Stomach (tissue), 8 donors: ENCODE measurements at regions not wholly inside any gene's neighbourhood (a gene's known extent, or its start where the extent isn't known, plus 50 kb on each side); places are given as distances from the start of the nearest gene placed in this dataset.

Experiments used
- DNase-seq, 2 donors: peaks; one replicate each; pipeline versions ENCODE4 v3.0.0 to v3.0.0-alpha.2; 2013 to 2019
- H3K27ac ChIP-seq, 5 donors: fragments of 200-600 bp in 4 of 5; sonication (generic) in 4 of 5; one replicate each; pipeline ENCODE4 v1.5.1; 2013 to 2019; ENCODE audit warnings: mild to moderate bottlenecking in 1 of 5, moderate library complexity in 1 of 5
- H3K27me3 ChIP-seq, 3 donors: fragments of 200-600 bp; sonication (generic); one replicate each; pipeline ENCODE4 v1.5.1; 2017 to 2019; ENCODE audit warnings: mixed run types in 1 of 3
- H3K36me3 ChIP-seq, 4 donors: fragments of 200-600 bp; sonication (generic); 1 replicate in 3 of 4; 2 replicates in 1 of 4; pipeline ENCODE4 v1.5.1; 2016 to 2019
- H3K4me1 ChIP-seq, 4 donors: fragments of 200-600 bp; sonication (generic); one replicate each; pipeline ENCODE4 v1.5.1; 2016 to 2019
- H3K4me3 ChIP-seq, 4 donors: fragments of 200-600 bp; sonication (generic) in 3 of 4; one replicate each; pipeline ENCODE4 v1.5.1; 2016 to 2019; ENCODE audit warnings: mild to moderate bottlenecking in 1 of 4
- H3K9me3 ChIP-seq, 4 donors: fragments of 200-600 bp; sonication (generic); one replicate each; pipeline ENCODE4 v1.5.1; 2016 to 2019
- EP300 ChIP-seq: sonication (generic); formaldehyde crosslinking; IDR thresholded peaks from one replicate; pipeline ENCODE4 v1.6.1; 2017; ENCODE audit warnings: antibody characterized with exemption
- POLR2A ChIP-seq, 4 donors: fragments of 450-650 bp; IDR thresholded peaks; one replicate each; pipeline ENCODE4 v1.6.1; 2016; ENCODE audit warnings: antibody characterized with exemption in 4 of 4, control low read depth in 2 of 4, mild to moderate bottlenecking in 1 of 4, moderate library complexity in 1 of 4
- POLR2AphosphoS5 ChIP-seq, 3 donors: sonication (generic); formaldehyde crosslinking; IDR thresholded peaks; one replicate each; pipeline ENCODE4 v1.6.1; 2016; ENCODE audit warnings: antibody characterized with exemption in 3 of 3
- WGBS, 5 donors: extraction: QIAGEN DNeasy Blood & Tissue Kit in 3 of 5; methylation state at CpG; one replicate each; pipeline versions ENCODE4 v1.1.5 to v1.1.7; 2013 to 2018; 5-methylcytosine and 5-hydroxymethylcytosine counted together
- intact Hi-C: fragments of 100-400 bp; cut with DNase I; formaldehyde crosslinking; loops from one replicate; pipeline ENCODE4 v1.15.1; 2023; ENCODE audit warnings: low total_unique reads
- TF ChIP-seq, protein P1 (sequence below), 7 experiments: fragments of 450-650 bp in 4 of 7; fragments of 200-600 bp in 3 of 7; sonication (generic) in 3 of 7; IDR thresholded peaks; one replicate each; pipeline ENCODE4 v1.5.1; 2016 to 2019; ENCODE audit warnings: antibody characterized with exemption in 7 of 7, control low read depth in 2 of 7, mild to moderate bottlenecking in 1 of 7
- donor health status: healthy with polysubstance abuse.
- donor health status: Bipolar disorder and iron deficiency.
- donor health status: healthy.

DNA sequence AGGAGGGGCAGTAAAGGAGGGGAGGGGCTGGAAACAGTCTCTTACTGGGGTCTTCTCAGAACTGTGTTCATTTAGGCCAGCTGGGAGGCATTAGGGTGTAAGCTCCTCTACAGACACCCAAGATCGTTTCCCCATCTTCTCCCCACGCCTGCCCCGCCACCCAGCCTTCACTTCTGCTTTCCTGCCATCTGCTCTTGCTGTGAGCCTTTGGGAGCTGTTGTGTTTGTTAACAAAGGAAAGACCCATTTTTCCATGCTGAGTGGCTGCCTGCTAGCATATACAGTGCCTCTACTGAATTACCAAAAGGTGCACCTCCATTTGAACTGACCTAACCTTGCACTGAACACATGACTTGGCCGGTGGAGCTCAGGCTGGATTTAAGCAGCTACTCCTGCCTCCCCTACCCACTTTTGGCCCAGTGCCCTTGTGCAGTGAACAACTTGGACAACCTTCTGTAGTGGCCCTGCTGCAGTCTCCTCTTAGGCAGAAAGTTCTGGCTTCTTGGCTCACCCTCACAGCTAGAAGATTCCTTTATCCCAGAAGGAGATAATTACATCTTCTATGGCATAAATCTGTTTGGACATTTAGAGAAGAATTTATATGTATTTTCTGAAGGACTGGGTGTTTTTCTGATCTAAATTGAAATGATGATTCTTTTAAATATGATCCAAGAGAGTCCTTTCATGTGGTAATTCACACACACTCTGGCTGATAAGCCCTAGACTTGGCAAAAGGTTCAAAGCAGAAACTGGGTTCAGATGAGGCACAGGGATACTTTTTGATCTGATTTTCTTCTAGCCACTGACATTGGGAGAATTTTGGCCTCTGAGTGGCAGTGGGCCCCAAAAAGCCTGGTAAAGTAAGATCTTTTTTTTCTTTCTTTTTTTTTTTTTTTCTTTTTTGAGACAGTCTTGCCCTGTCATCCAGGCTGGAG lies 81.9 kb upstream of the HNF1B start:
- no peak for DNase-seq
- WGBS, 5 donors = 64 to 83% (median 73%) methylated on average over 4 of the region's 4 CpGs

DNA sequence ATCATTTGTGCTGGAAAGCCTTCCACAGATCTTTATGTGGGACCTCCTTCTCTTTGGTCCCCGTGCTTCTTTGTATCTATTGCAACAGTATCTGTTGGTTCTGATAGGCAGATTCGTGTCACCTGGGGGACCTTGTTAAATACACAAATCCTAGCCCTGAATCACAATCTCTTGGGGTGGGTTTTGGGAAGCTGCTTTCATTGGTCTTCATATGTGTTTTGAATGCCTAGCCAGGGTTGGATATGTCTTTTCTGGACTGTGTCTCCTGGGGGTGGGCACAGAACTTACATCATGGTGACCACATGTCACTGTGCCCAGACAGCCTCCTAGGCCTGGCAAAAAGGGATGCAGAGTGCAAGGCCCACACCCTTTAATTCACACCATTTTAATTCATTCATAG lies 81.0 kb upstream of the HNF1B start:
- TF ChIP-seq POLR2A (IDR thresholded peaks at IDR 0.05) (no peak), POLR2AphosphoS5 (IDR thresholded peaks at IDR 0.05) (no peak), EP300 (no peak)
- TF ChIP-seq, protein P1, sequence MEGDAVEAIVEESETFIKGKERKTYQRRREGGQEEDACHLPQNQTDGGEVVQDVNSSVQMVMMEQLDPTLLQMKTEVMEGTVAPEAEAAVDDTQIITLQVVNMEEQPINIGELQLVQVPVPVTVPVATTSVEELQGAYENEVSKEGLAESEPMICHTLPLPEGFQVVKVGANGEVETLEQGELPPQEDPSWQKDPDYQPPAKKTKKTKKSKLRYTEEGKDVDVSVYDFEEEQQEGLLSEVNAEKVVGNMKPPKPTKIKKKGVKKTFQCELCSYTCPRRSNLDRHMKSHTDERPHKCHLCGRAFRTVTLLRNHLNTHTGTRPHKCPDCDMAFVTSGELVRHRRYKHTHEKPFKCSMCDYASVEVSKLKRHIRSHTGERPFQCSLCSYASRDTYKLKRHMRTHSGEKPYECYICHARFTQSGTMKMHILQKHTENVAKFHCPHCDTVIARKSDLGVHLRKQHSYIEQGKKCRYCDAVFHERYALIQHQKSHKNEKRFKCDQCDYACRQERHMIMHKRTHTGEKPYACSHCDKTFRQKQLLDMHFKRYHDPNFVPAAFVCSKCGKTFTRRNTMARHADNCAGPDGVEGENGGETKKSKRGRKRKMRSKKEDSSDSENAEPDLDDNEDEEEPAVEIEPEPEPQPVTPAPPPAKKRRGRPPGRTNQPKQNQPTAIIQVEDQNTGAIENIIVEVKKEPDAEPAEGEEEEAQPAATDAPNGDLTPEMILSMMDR (IDR thresholded peaks at IDR 0.05) = no peak
- Histone ChIP-seq H3K4me3 (no peak overlapping the region), H3K27ac (no peak overlapping the region), H3K9me3 (no peaks in the 10 kb centered on the region), H3K36me3 (no peaks in the 10 kb centered on the region), H3K27me3 (no peaks in the 10 kb centered on the region), H3K4me1 (peaks cover 0 to 5% (median 0%) of the 10 kb centered on the region in 4 donors)
- DNase-seq = no peak
- 62 to 82% (median 76%) methylated on average over 2 of the region's 2 CpGs for WGBS, 5 donors
- intact Hi-C loops = no loop called here

More for the DNA sequence above, 81.9 kb upstream of the HNF1B start:
- TF ChIP-seq, protein P1 (IDR thresholded peaks at IDR 0.05) = no peak
- TF ChIP-seq POLR2A (IDR thresholded peaks at IDR 0.05) (no peak), EP300 (no peak), POLR2AphosphoS5 (IDR thresholded peaks at IDR 0.05) (no peak)
- Histone ChIP-seq H3K9me3 (no peaks in the 10 kb centered on the region), H3K4me1 (peaks cover 0 to 5% (median 0%) of the 10 kb centered on the region in 4 donors), H3K4me3 (no peak overlapping the region), H3K36me3 (no peaks in the 10 kb centered on the region), H3K27ac (no peak overlapping the region), H3K27me3 (peaks cover 0 to 7% (median 0%) of the 10 kb centered on the region in 3 donors)
- intact Hi-C loops = no loop called here

DNA sequence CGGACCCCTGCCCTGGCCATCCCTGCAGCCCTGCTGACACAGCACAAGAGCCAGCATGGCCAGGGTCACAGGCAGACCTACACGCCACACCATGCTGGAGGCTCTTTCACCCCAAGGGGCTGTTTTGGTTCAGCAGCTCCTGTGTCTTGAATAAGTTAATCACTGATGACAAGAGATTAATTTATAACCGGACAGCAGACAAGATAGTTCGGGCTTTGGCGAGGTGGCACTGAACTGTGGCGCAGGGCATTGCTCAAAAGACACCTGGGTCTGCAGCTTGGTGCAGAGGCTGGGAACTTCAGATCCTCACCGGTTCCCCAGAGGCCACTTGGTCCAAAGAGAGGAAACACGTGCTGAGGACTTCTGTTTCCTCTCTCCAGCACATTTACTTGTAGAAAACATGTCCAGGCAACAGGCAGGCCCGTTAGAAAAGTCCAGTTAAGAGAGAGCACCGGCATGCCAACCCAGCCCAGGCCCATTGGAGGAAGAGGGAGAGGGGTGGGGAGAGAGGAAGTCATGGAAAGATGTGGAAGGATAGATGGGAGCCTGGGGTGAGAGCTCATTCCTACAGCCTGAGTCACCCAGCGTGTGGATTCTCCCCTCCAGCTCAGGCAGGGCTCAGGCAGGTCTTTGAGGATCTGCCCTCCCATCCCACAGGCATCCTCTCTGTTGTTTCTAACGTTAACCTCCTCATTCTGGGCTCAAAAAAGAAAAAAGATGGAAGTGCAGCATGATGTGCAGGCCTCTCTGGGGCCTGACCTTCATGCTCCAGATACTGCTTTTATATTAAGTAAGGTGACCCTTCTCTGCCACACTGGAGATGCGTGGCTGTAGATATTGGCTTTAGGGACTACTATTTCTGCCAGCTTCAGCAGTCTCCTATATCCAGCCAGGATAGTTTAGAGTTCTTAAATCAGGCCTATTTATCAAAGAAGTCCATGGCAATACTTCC lies 80.0 kb upstream of the HNF1B start:
- 68 to 76% (median 72%) methylated on average over 13 of the region's 13 CpGs for WGBS, 5 donors
- Histone ChIP-seq H3K4me3 (no peak overlapping the region), H3K27ac (no peak overlapping the region), H3K9me3 (no peaks in the 10 kb centered on the region), H3K36me3 (no peaks in the 10 kb centered on the region), H3K4me1 (peaks cover 0 to 5% (median 0%) of the 10 kb centered on the region in 4 donors), H3K27me3 (no peaks in the 10 kb centered on the region)
- TF ChIP-seq EP300 = no peak
- no peak for TF ChIP-seq POLR2AphosphoS5 (IDR thresholded peaks at IDR 0.05)
- TF ChIP-seq POLR2A (IDR thresholded peaks at IDR 0.05) = no peak
- TF ChIP-seq, protein P1 (IDR thresholded peaks at IDR 0.05) = no peak
- intact Hi-C loops = no loop called here
- no peak for DNase-seq

DNA sequence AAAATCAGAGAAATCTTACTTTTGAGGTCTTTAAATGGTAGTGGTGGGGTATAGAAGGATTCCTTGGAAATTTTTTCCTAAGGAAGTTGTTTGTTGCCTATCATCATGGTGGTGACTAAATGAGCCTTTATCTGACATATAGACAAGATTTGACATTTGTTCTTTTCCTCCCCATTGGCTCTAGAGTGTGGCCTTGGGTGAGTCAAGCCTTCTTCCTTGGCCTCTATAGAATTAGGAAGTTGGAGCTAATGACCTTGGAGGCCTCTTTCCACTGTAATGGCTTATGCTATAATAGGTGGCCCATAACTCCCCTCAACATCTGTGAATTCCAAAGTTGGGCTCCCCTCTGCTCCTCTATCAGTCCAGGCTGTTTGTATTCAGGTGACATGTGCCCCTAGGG lies 79.1 kb upstream of the HNF1B start:
- Histone ChIP-seq H3K4me3 (no peak overlapping the region), H3K36me3 (no peaks in the 10 kb centered on the region), H3K4me1 (peaks cover 0 to 5% (median 0%) of the 10 kb centered on the region in 4 donors), H3K27ac (no peak overlapping the region), H3K9me3 (no peaks in the 10 kb centered on the region), H3K27me3 (peaks cover 0 to 4% (median 0%) of the 10 kb centered on the region in 3 donors)
- intact Hi-C loops = no loop called here
- TF ChIP-seq POLR2AphosphoS5 (IDR thresholded peaks at IDR 0.05) (no peak), POLR2A (IDR thresholded peaks at IDR 0.05) (no peak), EP300 (no peak)
- TF ChIP-seq, protein P1 (IDR thresholded peaks at IDR 0.05) = no peak
- no peak for DNase-seq
